NCI-H82 treated with DMSO at 0.1 percent for 48 hours (cell line): ENCODE measurements at regions not wholly inside any gene's neighbourhood (a gene's known extent, or its start where the extent isn't known, plus 50 kb on each side); places are given as distances from the start of the nearest gene placed in this dataset.
"Not testable (repeated sequence)": the region's sequence is repeated elsewhere in the genome, so short reads cannot be mapped to it uniquely, and the experiment has no call there.

Experiments
- DNase-seq: peaks from one replicate; lab custom pipeline; 2025; ENCODE audit not compliant: unreplicated experiment; lab: John Stamatoyannopoulos, UW

- DNase-seq: no peak
Measured at GRCh38 chr9:79403495-79403894, 168.3 kb upstream of the TLE4 start.

GRCh38 chr9:79408200-79408599, 163.6 kb upstream of the TLE4 start:
- DNase-seq: no peak

GRCh38 chr9:79408617-79409016, 163.1 kb upstream of the TLE4 start:
- DNase-seq: no peak

- no peak for DNase-seq
Measured at GRCh38 chr9:79409182-79409823, 162.5 kb upstream of the TLE4 start.

- no peak for DNase-seq
Measured at GRCh38 chr9:79425840-79426239, 145.9 kb upstream of the TLE4 start.

- DNase-seq: no peak
Measured at GRCh38 chr9:79428422-79428821, 143.3 kb upstream of the TLE4 start.

GRCh38 chr9:79430619-79431018, 141.1 kb upstream of the TLE4 start:
- no peak for DNase-seq

GRCh38 chr9:79431019-79431679, 140.6 kb upstream of the TLE4 start:
- no peak for DNase-seq

GRCh38 chr9:79432485-79432884, 139.3 kb upstream of the TLE4 start:
- no peak for DNase-seq

- DNase-seq: no peak
Measured at GRCh38 chr9:79433703-79434102, 138.1 kb upstream of the TLE4 start.

- DNase-seq: not testable (repeated sequence)
Measured at GRCh38 chr9:79439221-79439620, 132.5 kb upstream of the TLE4 start.

- DNase-seq: no peak
Measured at GRCh38 chr9:79446523-79447307, 125.0 kb upstream of the TLE4 start.

GRCh38 chr9:79447308-79447605, 124.5 kb upstream of the TLE4 start:
- no peak for DNase-seq

- no peak for DNase-seq
Measured at GRCh38 chr9:79447762-79448161, 124.0 kb upstream of the TLE4 start.

- no peak for DNase-seq
Measured at GRCh38 chr9:79452265-79452664, 119.5 kb upstream of the TLE4 start.

GRCh38 chr9:79461712-79462111, 110.1 kb upstream of the TLE4 start:
- no peak for DNase-seq

GRCh38 chr9:79465156-79465555, 106.6 kb upstream of the TLE4 start:
- DNase-seq: peak; percentile 22

- DNase-seq: no peak
Measured at GRCh38 chr9:79469164-79469563, 102.6 kb upstream of the TLE4 start.

- peak; percentile 50 for DNase-seq
Measured at GRCh38 chr9:79470954-79471353, 100.8 kb upstream of the TLE4 start.

GRCh38 chr9:79471580-79472543, 99.9 kb upstream of the TLE4 start:
- no peak for DNase-seq

- DNase-seq: no peak
Measured at GRCh38 chr9:79473704-79474103, 98.1 kb upstream of the TLE4 start.
